ENCODE measurements at regions not wholly inside any gene's neighbourhood (a gene's known extent, or its start where the extent isn't known, plus 50 kb on each side); places are given as distances from the start of the nearest gene placed in this dataset.

DNA sequence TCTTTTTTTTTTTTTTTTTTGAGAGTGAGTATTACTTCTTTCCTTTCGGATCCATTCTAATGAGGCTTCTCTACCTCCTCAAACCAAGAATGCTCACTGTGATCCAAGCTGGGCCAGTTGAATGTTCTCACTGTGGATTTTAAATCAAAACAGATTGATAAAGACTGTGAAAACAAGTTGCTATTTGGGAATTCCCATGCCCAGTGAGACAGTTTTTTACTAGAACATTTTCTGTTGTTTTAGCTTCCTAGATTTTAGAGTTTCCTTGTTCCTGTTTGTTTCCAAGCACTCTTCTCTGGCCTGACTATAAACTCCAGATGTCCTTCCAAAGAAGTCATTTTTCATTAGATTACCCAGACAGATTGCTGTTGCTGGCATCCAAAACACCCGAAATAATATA, 60.1 kb upstream of the GALNT15 start:
- no peak overlapping the region for H3K4me3 ChIP-seq (ENCODE audit: low read depth, low read length)
- DNase-seq (ENCODE audit: low read depth), result no peak
- TF ChIP-seq, protein P1, sequence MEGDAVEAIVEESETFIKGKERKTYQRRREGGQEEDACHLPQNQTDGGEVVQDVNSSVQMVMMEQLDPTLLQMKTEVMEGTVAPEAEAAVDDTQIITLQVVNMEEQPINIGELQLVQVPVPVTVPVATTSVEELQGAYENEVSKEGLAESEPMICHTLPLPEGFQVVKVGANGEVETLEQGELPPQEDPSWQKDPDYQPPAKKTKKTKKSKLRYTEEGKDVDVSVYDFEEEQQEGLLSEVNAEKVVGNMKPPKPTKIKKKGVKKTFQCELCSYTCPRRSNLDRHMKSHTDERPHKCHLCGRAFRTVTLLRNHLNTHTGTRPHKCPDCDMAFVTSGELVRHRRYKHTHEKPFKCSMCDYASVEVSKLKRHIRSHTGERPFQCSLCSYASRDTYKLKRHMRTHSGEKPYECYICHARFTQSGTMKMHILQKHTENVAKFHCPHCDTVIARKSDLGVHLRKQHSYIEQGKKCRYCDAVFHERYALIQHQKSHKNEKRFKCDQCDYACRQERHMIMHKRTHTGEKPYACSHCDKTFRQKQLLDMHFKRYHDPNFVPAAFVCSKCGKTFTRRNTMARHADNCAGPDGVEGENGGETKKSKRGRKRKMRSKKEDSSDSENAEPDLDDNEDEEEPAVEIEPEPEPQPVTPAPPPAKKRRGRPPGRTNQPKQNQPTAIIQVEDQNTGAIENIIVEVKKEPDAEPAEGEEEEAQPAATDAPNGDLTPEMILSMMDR (conservative IDR thresholded peaks at IDR 0.05; ENCODE audit: low read depth, low read length), result no peak

- no peak for DNase-seq (ENCODE audit: low read depth)
- TF ChIP-seq, protein P1 (conservative IDR thresholded peaks at IDR 0.05; ENCODE audit: low read depth, low read length), result no peak
- H3K4me3 ChIP-seq (ENCODE audit: low read depth, low read length), result no peak overlapping the region
These were observed 59.5 kb upstream of the GALNT15 start for GRCh38 chr3:16114930-16115329.

GRCh38 chr3:16118396-16118795, 56.1 kb upstream of the GALNT15 start:
- TF ChIP-seq, protein P1 (conservative IDR thresholded peaks at IDR 0.05; ENCODE audit: low read depth, low read length), result no peak
- no peak for DNase-seq (ENCODE audit: low read depth)
- no peak overlapping the region for H3K4me3 ChIP-seq (ENCODE audit: low read depth, low read length)

DNA sequence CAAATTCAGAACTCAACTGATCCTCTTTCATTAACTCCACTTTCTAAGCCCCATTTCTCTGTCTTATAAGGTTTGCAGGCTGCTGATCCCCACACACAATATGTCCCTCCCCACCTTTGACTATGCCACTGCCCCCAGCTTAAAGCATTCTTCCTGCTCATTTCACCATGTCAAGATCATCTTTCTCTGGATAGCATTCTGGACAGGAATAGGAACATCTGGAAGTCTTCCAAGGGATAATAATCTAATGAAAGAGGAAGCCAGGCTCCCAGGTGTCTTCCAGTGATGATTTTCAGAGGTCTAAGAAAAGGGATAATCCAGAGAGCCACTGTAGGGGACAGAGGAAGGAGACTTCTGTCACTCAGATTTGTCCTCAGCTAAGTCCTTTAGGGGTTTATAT, 54.6 kb upstream of the GALNT15 start:
- no peak for DNase-seq (ENCODE audit: low read depth)
- TF ChIP-seq, protein P1 (conservative IDR thresholded peaks at IDR 0.05; ENCODE audit: low read depth, low read length), result no peak
- no peak overlapping the region for H3K4me3 ChIP-seq (ENCODE audit: low read depth, low read length)

- no peak for DNase-seq (ENCODE audit: low read depth)
- H3K4me3 ChIP-seq (ENCODE audit: low read depth, low read length), result no peak overlapping the region
- TF ChIP-seq, protein P1 (conservative IDR thresholded peaks at IDR 0.05; ENCODE audit: low read depth, low read length), result no peak
These were observed 53.1 kb upstream of the GALNT15 start for GRCh38 chr3:16121391-16121790.

DNA sequence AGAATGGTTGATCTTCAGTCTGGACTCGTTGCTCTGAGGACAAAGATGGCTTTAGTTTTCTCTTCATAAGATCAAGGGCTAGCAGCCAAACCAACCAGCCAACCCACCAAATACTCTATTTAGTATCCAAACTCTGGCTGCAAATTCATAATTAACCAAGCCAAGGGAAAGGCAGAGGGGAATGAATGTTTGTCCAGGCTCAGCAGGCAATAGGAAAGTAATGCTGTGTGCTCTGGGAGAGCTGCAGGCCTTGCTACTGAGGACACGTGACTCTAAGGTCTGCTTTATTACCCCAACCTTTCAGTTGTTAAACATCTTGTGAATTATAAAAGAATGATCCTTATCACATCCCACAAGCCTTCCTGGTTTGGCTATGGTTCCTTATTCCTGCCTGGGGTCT, 52.3 kb upstream of the GALNT15 start:
- TF ChIP-seq, protein P1 (conservative IDR thresholded peaks at IDR 0.05; ENCODE audit: low read depth, low read length), result no peak
- no peak for DNase-seq (ENCODE audit: low read depth)
- no peak overlapping the region for H3K4me3 ChIP-seq (ENCODE audit: low read depth, low read length)

DNA sequence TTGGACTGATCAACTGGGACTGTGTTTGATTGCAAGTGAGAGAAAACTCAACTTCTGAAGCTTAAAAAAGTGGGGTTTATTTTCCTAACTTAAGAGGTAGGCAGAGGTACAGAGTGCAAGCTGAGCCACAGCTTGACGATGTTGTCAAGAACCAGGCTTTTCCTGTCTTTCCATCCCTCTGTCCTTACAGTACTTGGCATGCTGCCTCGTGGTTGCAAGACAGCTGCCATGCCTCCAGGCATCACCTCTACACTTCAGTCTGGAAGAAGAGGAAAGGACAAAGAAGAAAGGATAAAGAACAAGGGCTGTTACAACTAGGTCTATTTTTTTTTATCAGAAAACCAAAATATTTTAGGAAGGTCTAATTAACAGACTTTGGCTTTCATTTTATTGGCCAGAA, 51.8 kb upstream of the GALNT15 start:
- TF ChIP-seq, protein P1 (conservative IDR thresholded peaks at IDR 0.05; ENCODE audit: low read depth, low read length), result no peak
- DNase-seq (ENCODE audit: low read depth), result no peak

More for the DNA sequence above, 51.8 kb upstream of the GALNT15 start:
- H3K4me3 ChIP-seq (ENCODE audit: low read depth, low read length), result no peak overlapping the region
